ENCODE measurements at regions not wholly inside any gene's neighbourhood (a gene's known extent, or its start where the extent isn't known, plus 50 kb on each side); places are given as distances from the start of the nearest gene placed in this dataset.
A peak's percentile ranks its signal among the peaks of the same experiment; 100 is the strongest.

GRCh38 chr20:56968376-56969048, 297.9 kb downstream of the BMP7 start:
- Mint-ChIP-seq H3K4me3 (no peak overlapping the region), H3K9me3 (no peaks in the 10 kb centered on the region), H3K4me1 (ENCODE audit: low read depth) (no peaks in the 10 kb centered on the region), H3K36me3 (ENCODE audit: low read depth) (no peaks in the 10 kb centered on the region), H3K27me3 (peaks cover 12% of the 10 kb centered on the region), H3K27ac (no peak overlapping the region)
- POLR2A ChIA-PET, result no interaction called here
- no peak for ATAC-seq
- intact Hi-C loops (cut with micrococcal nuclease), result no loop called here
- DNase-seq, result no peak
- CTCF ChIA-PET, result no interaction called here
- no peak for TF ChIP-seq CTCF (IDR thresholded peaks at IDR 0.05)

- no peaks in the 10 kb centered on the region for H3K36me3 Mint-ChIP-seq (ENCODE audit: low read depth)
- H3K27ac Mint-ChIP-seq, result no peak overlapping the region
- H3K27me3 Mint-ChIP-seq, result peaks cover 36% of the 10 kb centered on the region
- no peak for ATAC-seq
- CTCF ChIA-PET, result interaction anchor here (1.0 to 1.7 kb wide), 4 partner anchors 8 to 423 kb away, joined by 3 to 5 read pairs (median 4); no protein-coding TSS in a partner anchor
- POLR2A ChIA-PET, result no interaction called here
- no peak overlapping the region for H3K4me3 Mint-ChIP-seq
- peak; percentile 51 for DNase-seq
- intact Hi-C loops (cut with micrococcal nuclease), result no loop called here
- no peaks in the 10 kb centered on the region for H3K9me3 Mint-ChIP-seq
- TF ChIP-seq CTCF (IDR thresholded peaks at IDR 0.05), result peak; percentile 53
- H3K4me1 Mint-ChIP-seq (ENCODE audit: low read depth), result no peaks in the 10 kb centered on the region
These were observed 291.8 kb downstream of the BMP7 start for GRCh38 chr20:56974499-56975250.

GRCh38 chr20:56975838-56976237, 290.6 kb downstream of the BMP7 start:
- peaks cover 41% of the 10 kb centered on the region for H3K27me3 Mint-ChIP-seq
- intact Hi-C loops (cut with micrococcal nuclease), result no loop called here
- no peaks in the 10 kb centered on the region for H3K4me1 Mint-ChIP-seq (ENCODE audit: low read depth)
- H3K9me3 Mint-ChIP-seq, result no peaks in the 10 kb centered on the region
- H3K36me3 Mint-ChIP-seq (ENCODE audit: low read depth), result no peaks in the 10 kb centered on the region
- ChIA-PET POLR2A (no interaction called here), CTCF (no interaction called here)
- no peak for TF ChIP-seq CTCF (IDR thresholded peaks at IDR 0.05)
- H3K4me3 Mint-ChIP-seq, result no peak overlapping the region
- no peak overlapping the region for H3K27ac Mint-ChIP-seq
- ATAC-seq, result no peak
- no peak for DNase-seq

GRCh38 chr20:56976336-56976735, 290.1 kb downstream of the BMP7 start:
- Mint-ChIP-seq H3K27ac (no peak overlapping the region), H3K9me3 (no peaks in the 10 kb centered on the region), H3K36me3 (ENCODE audit: low read depth) (no peaks in the 10 kb centered on the region), H3K4me3 (no peak overlapping the region), H3K4me1 (ENCODE audit: low read depth) (no peaks in the 10 kb centered on the region), H3K27me3 (peaks cover 41% of the 10 kb centered on the region)
- DNase-seq (no peak), ATAC-seq (no peak)
- ChIA-PET CTCF (no interaction called here), POLR2A (no interaction called here)
- no peak for TF ChIP-seq CTCF (IDR thresholded peaks at IDR 0.05)
- intact Hi-C loops (cut with micrococcal nuclease), result no loop called here

GRCh38 chr20:56978475-56978874, 288.0 kb downstream of the BMP7 start:
- Mint-ChIP-seq H3K4me3 (no peak overlapping the region), H3K9me3 (no peaks in the 10 kb centered on the region), H3K27me3 (peaks cover 31% of the 10 kb centered on the region), H3K36me3 (ENCODE audit: low read depth) (no peaks in the 10 kb centered on the region), H3K4me1 (ENCODE audit: low read depth) (no peaks in the 10 kb centered on the region), H3K27ac (no peak overlapping the region)
- ChIA-PET POLR2A (no interaction called here), CTCF (no interaction called here)
- ATAC-seq (no peak), DNase-seq (no peak)
- intact Hi-C loops (cut with micrococcal nuclease), result no loop called here
- TF ChIP-seq CTCF (IDR thresholded peaks at IDR 0.05), result no peak
